NCI-H524 treated with DMSO at 0.1 percent for 48 hours (cell line): ENCODE measurements at regions not wholly inside any gene's neighbourhood (a gene's known extent, or its start where the extent isn't known, plus 50 kb on each side); places are given as distances from the start of the nearest gene placed in this dataset.

ENCODE experiments used
- DNase-seq: peaks from one replicate; lab custom pipeline; 2025; lab: John Stamatoyannopoulos, UW

GRCh38 chr1:21346365-21347071 lies 56.3 kb upstream of the ECE1 start:
- DNase-seq: no peak

DNA sequence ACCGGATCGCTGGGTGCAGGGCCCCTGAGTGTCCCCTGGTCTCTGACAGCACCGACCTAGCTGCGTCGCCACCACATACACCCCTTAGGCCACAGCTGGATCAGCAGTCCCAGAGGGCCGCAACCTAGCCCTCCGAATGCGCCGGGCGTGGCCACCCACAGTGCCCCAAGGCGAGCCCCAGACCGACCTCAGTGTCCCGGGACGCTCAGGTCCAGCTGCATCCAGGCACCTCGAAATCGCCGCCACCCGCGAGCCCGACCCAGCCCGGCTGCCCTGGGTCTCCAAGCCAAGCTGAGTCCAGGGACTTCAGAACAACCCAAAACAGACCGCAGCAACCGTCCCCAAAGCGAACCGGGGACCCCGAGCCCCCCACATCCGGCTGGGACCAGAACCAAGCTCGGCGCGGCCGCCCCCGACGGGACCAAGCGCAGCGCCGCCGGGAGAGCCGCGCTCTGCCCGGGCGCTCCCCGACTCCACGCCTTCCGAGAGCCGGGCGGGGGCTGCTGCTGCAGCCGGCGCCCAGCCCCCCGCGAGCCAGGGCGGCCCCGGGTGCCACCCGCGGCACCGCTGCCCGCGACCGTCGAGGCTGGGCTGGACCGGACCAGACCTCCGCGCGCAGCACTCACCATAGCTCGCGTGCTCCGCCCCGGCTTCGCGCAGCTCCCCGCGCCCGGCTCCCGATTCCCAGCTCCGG lies 54.6 kb upstream of the ECE1 start:
- DNase-seq: no peak

DNA sequence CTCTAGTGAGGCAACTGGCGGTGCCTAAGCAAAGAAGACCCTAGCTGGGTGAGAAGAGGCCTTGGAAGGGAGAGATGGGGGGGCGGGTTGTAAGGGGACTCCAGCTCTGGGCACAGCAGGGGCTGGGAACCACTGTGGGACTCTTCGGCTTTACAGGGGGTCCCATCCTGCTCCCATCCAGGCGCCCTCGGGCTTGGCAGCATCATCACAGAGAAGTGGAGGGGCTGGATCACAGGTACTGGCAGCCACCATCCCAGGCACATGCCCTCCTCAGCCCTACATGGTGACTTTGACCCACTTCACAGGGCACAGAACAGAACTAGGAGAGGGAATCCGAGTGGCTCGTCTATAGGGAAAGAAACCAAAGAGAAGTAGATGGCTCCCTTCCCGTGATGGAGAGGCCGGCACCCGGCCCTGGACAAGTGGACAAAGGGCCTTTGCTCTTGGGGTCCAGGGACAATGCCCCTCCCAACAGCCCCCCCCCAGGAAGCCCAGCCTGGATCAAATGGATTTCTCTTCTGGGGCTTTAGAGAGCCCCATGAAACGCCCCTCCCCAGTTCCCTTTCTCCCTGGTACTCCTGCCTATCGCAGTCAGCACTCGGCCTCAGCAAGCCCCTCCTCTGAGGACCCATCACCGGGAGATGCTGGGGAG lies 54.0 kb upstream of the ECE1 start:
- no peak for DNase-seq

- no peak for DNase-seq
Measured at GRCh38 chr1:21342961-21343838, 52.9 kb upstream of the ECE1 start.

GRCh38 chr1:21341517-21342078 lies 51.3 kb upstream of the ECE1 start:
- DNase-seq: no peak

- no peak for DNase-seq
Measured at GRCh38 chr1:21341022-21341421, 50.8 kb upstream of the ECE1 start.

DNA sequence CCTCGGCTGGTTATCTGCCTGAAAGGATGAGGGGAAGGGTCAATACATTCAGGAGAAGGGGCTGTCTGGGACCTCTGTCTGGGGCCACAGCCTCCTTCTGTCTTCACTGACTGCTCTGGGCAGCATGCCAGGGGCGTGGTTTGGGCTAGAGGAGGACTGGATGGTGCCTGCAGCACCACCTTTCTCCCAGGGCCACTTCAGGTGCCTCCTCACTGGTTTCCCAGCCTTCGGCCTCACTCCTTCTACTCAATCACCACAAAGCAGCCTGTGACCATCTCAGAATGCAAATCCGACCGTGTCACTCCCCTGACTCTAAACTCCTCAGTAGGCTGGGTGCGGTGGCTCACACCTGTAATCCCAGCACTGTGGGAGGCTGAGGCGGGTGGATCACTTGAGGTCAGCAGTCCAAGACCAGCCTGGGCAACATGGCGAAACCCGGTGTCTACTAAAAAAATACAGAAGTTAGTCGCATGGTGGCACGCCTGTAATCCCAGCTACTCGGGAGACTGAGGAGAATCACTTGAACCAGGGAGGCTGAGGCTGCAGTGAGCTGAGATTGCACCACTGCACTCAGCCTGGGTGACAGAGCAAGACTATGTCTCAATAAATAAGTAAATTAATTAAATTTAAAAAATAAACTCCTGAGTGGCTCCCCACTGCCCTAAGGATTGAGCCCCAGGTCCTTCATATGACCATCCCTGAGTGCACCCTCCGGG lies 50.1 kb upstream of the ECE1 start:
- DNase-seq: no peak
